ENCODE measurements at regions not wholly inside any gene's neighbourhood (a gene's known extent, or its start where the extent isn't known, plus 50 kb on each side); places are given as distances from the start of the nearest gene placed in this dataset.

DNA sequence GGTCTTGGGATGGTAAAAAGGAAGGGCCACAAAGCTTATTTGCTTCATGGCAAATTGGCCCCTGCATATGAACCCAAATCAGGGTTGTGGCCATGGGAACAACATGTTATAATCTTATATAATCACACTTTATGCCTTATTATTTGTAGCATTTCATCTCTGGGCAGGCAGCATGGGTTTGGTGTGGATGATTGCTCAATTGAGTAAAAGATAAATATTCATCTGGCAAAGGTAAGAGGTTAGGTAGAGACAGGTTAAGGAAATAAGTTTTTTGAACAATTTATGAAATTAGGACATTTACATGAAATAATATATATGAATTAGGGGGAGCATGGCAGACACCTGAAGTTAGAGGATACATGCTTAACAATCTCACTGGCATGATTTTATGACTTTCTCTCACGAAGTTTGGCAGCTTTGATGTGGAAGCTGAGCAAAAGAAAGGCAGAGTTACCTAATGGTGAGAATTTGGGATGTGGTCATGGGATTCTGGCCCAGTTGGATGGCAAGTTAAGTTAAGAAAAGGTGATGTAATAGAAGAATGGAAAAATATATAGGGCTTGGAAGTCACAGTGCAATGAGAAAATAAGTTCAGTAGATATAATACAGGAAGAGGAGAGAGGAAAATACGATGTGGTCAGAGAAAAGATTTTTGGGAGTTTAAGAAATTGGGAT is 88.1 kb upstream of the FAM3C start:
- H3K27ac ChIP-seq, result no peak overlapping the region
- H3K27me3 ChIP-seq, result no peaks in the 10 kb centered on the region
- no peak overlapping the region for H3K4me3 ChIP-seq
- no peaks in the 10 kb centered on the region for H3K36me3 ChIP-seq
- H3K9me3 ChIP-seq, result no peaks in the 10 kb centered on the region
- ATAC-seq (no peak), DNase-seq (no peak)
- H3K4me1 ChIP-seq, result no peaks in the 10 kb centered on the region
- intact Hi-C loops (cut with DNase I), result no loop called here
- TF ChIP-seq CTCF (IDR thresholded peaks at IDR 0.05), result no peak

DNA sequence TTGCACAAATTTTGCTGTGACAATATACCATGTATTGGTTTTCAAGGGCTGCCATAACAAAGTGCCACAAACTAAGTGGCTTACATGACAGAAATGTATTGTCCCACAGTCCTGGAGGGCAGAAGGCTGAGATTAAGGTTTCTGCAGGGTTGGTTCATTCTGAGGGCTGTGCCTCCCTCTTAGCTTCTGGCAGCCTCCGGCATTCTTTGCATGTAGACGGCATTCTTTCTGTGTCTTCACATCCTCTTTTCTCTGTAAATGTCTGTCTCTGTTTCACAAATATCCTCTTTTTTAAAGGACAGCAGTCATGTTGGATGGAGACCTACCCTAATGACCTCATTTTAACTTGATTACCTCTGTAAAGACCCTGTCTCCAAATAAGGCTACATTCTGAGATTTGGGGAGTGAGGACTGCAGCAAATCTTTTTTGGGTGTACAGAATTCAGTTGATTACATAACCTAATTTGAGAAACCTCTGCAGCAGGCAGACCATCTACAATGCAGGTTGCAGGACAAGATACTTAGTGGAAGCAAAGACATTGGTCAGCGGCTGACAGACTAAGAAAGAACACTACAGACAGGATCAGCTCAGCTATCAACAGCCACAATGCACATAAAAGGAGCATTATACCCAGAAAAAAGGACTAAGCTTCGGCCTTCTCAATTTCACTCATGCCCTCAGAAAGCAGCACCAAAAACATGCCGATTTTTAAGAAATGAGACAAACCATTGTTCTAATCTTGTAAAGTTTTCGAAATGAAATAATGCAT is 84.6 kb upstream of the FAM3C start:
- intact Hi-C loops (cut with DNase I), result no loop called here
- H3K4me3 ChIP-seq, result no peak overlapping the region

DNA sequence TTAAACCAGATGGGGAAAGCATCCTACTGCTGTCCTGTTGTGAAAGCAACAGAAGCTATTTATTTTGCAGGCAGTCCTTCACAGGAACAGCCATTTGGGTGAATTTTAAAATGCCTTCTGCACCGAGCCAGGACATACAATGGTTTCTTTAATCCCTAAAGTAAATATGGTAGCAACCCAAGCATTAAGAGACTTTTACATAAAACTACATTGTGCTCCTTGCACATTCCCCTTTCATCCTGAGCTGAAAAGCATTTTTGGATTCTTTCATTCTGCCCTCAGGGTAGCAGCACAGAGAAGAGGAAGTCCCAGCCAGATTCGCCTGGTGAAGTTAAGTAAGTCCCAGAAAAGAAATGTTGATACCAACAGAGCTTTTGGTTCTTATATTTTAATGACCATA is 84.0 kb upstream of the FAM3C start:
- no peaks in the 10 kb centered on the region for H3K9me3 ChIP-seq
- DNase-seq, result no peak
- no peaks in the 10 kb centered on the region for H3K36me3 ChIP-seq
- intact Hi-C loops (cut with DNase I), result no loop called here
- no peaks in the 10 kb centered on the region for H3K4me1 ChIP-seq
- no peak overlapping the region for H3K4me3 ChIP-seq
- H3K27me3 ChIP-seq, result no peaks in the 10 kb centered on the region
- no peak overlapping the region for H3K27ac ChIP-seq
- TF ChIP-seq CTCF (IDR thresholded peaks at IDR 0.05), result no peak
- no peak for ATAC-seq

More for the DNA sequence above, 84.6 kb upstream of the FAM3C start:
- Histone ChIP-seq H3K27ac (no peak overlapping the region), H3K4me1 (no peaks in the 10 kb centered on the region), H3K36me3 (no peaks in the 10 kb centered on the region), H3K9me3 (no peaks in the 10 kb centered on the region), H3K27me3 (no peaks in the 10 kb centered on the region)
- DNase-seq, result no peak
- no peak for TF ChIP-seq CTCF (IDR thresholded peaks at IDR 0.05)
- ATAC-seq, result no peak

- intact Hi-C loops (cut with DNase I), result no loop called here
- H3K4me1 ChIP-seq, result no peaks in the 10 kb centered on the region
- no peaks in the 10 kb centered on the region for H3K36me3 ChIP-seq
- no peaks in the 10 kb centered on the region for H3K27me3 ChIP-seq
- DNase-seq, result no peak
- TF ChIP-seq CTCF (IDR thresholded peaks at IDR 0.05), result no peak
- H3K9me3 ChIP-seq, result no peaks in the 10 kb centered on the region
- no peak overlapping the region for H3K4me3 ChIP-seq
- no peak for ATAC-seq
- H3K27ac ChIP-seq, result no peak overlapping the region
These were observed 83.4 kb upstream of the FAM3C start for GRCh38 chr7:121479466-121479865.

DNA sequence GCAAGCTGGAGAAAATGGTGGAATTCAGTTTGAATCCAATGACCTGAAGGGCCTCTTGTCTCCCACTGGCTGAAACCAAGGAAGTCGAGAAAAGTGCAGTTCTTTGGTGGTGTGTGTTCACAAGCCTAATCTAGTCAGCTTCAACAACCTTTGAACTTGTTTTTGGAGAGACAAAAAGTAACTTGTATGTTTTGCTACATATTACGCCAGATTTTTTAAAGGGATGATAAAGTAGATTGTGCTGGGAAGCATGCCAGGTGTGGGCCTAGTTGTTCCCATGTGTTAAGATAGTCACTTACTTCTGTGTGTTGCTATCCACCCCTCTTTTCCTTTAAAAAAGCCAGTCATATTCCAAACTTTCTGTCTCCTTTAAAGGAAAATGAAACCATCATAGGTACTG is 79.7 kb upstream of the FAM3C start:
- ATAC-seq (no peak), DNase-seq (no peak)
- Histone ChIP-seq H3K4me3 (no peak overlapping the region), H3K4me1 (no peaks in the 10 kb centered on the region), H3K36me3 (no peaks in the 10 kb centered on the region), H3K9me3 (no peaks in the 10 kb centered on the region), H3K27me3 (no peaks in the 10 kb centered on the region), H3K27ac (no peak overlapping the region)
- TF ChIP-seq CTCF (IDR thresholded peaks at IDR 0.05), result no peak
- intact Hi-C loops (cut with DNase I), result no loop called here
